ENCODE measurements at regions not wholly inside any gene's neighbourhood (a gene's known extent, or its start where the extent isn't known, plus 50 kb on each side); places are given as distances from the start of the nearest gene placed in this dataset.

GRCh38 chr1:196131691-196132090, 476.5 kb downstream of the KCNT2 start:
- TF ChIP-seq PATZ1 (CRISPR knock-in tag; IDR thresholded peaks at IDR 0.05; ENCODE audit: borderline replicate concordance) (no peak), RARB (CRISPR knock-in tag; IDR thresholded peaks at IDR 0.05) (no peak), ZNF565 (CRISPR knock-in tag; conservative IDR thresholded peaks at IDR 0.05; ENCODE audit: low read depth) (no peak), ZFP3 (CRISPR knock-in tag; IDR thresholded peaks at IDR 0.05) (no peak), ZC3H10 (CRISPR knock-in tag; IDR thresholded peaks at IDR 0.05) (no peak), POU6F1 (CRISPR knock-in tag; IDR thresholded peaks at IDR 0.05; ENCODE audit: borderline replicate concordance, low read depth) (no peak)
